ENCODE measurements at regions not wholly inside any gene's neighbourhood (a gene's known extent, or its start where the extent isn't known, plus 50 kb on each side); places are given as distances from the start of the nearest gene placed in this dataset.

DNA sequence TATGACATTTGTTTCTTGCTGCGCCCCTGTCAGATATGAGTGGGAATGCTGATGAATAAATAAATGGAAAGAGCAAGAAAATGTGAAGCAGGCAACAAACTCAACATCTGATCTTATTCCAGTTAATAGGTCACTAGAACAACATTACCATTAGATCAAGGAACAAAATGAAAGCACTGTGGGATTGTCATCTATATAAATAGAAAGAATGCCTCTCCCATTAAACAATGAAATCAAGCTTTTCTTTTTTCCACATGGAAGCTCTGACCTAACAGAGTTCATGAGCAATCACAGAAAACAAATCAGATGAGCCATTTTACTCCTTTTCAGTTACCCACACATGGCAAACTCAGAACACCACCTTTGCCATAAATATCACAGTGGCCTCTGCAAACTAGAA is 354.8 kb downstream of the SUCLA2 start:
- no peak for TF ChIP-seq EZH2phosphoT487 (IDR thresholded peaks at IDR 0.05; ENCODE audit: insufficient read depth, low read depth)
- TF ChIP-seq EZH2 (IDR thresholded peaks at IDR 0.05; ENCODE audit: insufficient read depth, poor library complexity, severe bottlenecking), result no peak
